ENCODE measurements at regions not wholly inside any gene's neighbourhood (a gene's known extent, or its start where the extent isn't known, plus 50 kb on each side); places are given as distances from the start of the nearest gene placed in this dataset.

GRCh38 chr20:11324990-11325389 is 592.7 kb upstream of the BTBD3 start:
- no peak overlapping the region for H3K27ac ChIP-seq (ENCODE audit: low read depth)
- H3K27me3 ChIP-seq (ENCODE audit: insufficient read depth), result no peaks in the 10 kb centered on the region
- H3K9me3 Mint-ChIP-seq, result peaks cover 13% of the 10 kb centered on the region; the same call in 2 of the 3 replicates
- no peak overlapping the region for H3K4me2 ChIP-seq
- peaks cover 4% of the 10 kb centered on the region; the same call in 1 of the 2 replicates for H3K36me3 ChIP-seq (ENCODE audit: insufficient read depth)
- no peaks in the 10 kb centered on the region for H3K27me3 Mint-ChIP-seq (ENCODE audit: insufficient read depth, low read depth, poor library complexity)
- no peak overlapping the region for H3K27ac Mint-ChIP-seq
- H3K4me1 ChIP-seq (ENCODE audit: insufficient read depth), result no peaks in the 10 kb centered on the region
- peaks cover 2% of the 10 kb centered on the region; the same call in 1 of the 3 replicates for H3K4me1 Mint-ChIP-seq
- no peak overlapping the region for H2AFZ ChIP-seq
- TF ChIP-seq EZH2 (IDR thresholded peaks at IDR 0.05; ENCODE audit: low read depth, unreplicated experiment) (no peak), CREB1 (CRISPR knock-in tag; IDR thresholded peaks at IDR 0.05; ENCODE audit: low read depth) (no peak), ZNF114 (CRISPR knock-in tag; IDR thresholded peaks at IDR 0.05) (no peak), POLR2AphosphoS5 (IDR thresholded peaks at IDR 0.05; ENCODE audit: low read depth) (no peak), ZNF462 (CRISPR knock-in tag; IDR thresholded peaks at IDR 0.05) (no peak)
- no peaks in the 10 kb centered on the region; the same call in 1 of the 2 replicates for H3K9me2 ChIP-seq (ENCODE audit: insufficient read depth)
- no peak overlapping the region for H3K4me3 Mint-ChIP-seq
- ATAC-seq, result no peak
- no peak overlapping the region for H3K4me3 ChIP-seq
- no peak for DNase-seq (ENCODE audit: low spot score)
- H3K79me2 ChIP-seq (replicated peaks; ENCODE audit: insufficient read depth), result no peaks in the 10 kb centered on the region
- no peaks in the 10 kb centered on the region for H4K20me1 ChIP-seq (replicated peaks; ENCODE audit: insufficient read depth)
- no peaks in the 10 kb centered on the region for H3F3A ChIP-seq (replicated peaks; ENCODE audit: low read depth)
- peaks cover 9% of the 10 kb centered on the region; the same call in 1 of the 3 replicates for H3K36me3 Mint-ChIP-seq (ENCODE audit: low read depth)

DNA sequence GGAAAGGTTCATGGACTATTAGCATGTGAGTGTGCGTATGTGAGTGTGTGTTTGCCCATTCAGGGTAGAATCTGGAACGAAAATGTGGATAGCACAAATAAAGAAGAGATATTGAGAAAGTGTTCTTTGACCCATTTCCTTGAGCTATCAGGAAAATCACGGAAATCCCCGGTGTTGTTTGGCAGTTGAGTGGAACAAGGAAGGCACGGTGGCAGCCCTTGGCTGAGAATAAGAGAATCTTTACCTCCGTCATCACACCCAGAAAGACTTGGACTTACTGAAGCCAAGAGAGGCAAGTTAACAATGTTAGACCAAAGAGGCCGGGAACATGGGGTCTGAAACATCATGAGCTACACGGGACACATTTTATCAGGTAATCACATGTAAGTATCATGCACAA is 588.9 kb upstream of the BTBD3 start:
- no peaks in the 10 kb centered on the region for H3K36me3 Mint-ChIP-seq (ENCODE audit: low read depth)
- Histone ChIP-seq H3K79me2 (replicated peaks; ENCODE audit: insufficient read depth) (no peaks in the 10 kb centered on the region), H3K27ac (ENCODE audit: low read depth) (no peak overlapping the region), H3K4me2 (no peak overlapping the region), H4K20me1 (replicated peaks; ENCODE audit: insufficient read depth) (no peaks in the 10 kb centered on the region), H3F3A (replicated peaks; ENCODE audit: low read depth) (no peaks in the 10 kb centered on the region), H3K27me3 (ENCODE audit: insufficient read depth) (no peaks in the 10 kb centered on the region), H3K9me2 (ENCODE audit: insufficient read depth) (no peaks in the 10 kb centered on the region), H3K4me3 (no peak overlapping the region), H3K4me1 (ENCODE audit: insufficient read depth) (no peaks in the 10 kb centered on the region), H2AFZ (no peak overlapping the region), H3K36me3 (ENCODE audit: insufficient read depth) (no peaks in the 10 kb centered on the region)
- H3K27me3 Mint-ChIP-seq (ENCODE audit: insufficient read depth, low read depth, poor library complexity), result no peaks in the 10 kb centered on the region
- peaks cover 2% of the 10 kb centered on the region; the same call in 1 of the 3 replicates for H3K4me1 Mint-ChIP-seq
- TF ChIP-seq ZNF114 (CRISPR knock-in tag; IDR thresholded peaks at IDR 0.05) (no peak), NANOG (IDR thresholded peaks at IDR 0.05; ENCODE audit: borderline replicate concordance) (no peak), STAT1 (IDR thresholded peaks at IDR 0.05; ENCODE audit: unreplicated experiment) (no peak)
- TF ChIP-seq, protein P1, sequence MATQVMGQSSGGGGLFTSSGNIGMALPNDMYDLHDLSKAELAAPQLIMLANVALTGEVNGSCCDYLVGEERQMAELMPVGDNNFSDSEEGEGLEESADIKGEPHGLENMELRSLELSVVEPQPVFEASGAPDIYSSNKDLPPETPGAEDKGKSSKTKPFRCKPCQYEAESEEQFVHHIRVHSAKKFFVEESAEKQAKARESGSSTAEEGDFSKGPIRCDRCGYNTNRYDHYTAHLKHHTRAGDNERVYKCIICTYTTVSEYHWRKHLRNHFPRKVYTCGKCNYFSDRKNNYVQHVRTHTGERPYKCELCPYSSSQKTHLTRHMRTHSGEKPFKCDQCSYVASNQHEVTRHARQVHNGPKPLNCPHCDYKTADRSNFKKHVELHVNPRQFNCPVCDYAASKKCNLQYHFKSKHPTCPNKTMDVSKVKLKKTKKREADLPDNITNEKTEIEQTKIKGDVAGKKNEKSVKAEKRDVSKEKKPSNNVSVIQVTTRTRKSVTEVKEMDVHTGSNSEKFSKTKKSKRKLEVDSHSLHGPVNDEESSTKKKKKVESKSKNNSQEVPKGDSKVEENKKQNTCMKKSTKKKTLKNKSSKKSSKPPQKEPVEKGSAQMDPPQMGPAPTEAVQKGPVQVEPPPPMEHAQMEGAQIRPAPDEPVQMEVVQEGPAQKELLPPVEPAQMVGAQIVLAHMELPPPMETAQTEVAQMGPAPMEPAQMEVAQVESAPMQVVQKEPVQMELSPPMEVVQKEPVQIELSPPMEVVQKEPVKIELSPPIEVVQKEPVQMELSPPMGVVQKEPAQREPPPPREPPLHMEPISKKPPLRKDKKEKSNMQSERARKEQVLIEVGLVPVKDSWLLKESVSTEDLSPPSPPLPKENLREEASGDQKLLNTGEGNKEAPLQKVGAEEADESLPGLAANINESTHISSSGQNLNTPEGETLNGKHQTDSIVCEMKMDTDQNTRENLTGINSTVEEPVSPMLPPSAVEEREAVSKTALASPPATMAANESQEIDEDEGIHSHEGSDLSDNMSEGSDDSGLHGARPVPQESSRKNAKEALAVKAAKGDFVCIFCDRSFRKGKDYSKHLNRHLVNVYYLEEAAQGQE (IDR thresholded peaks at IDR 0.05; ENCODE audit: unreplicated experiment), result no peak
- no peak overlapping the region for H3K4me3 Mint-ChIP-seq
- no peak overlapping the region for H3K27ac Mint-ChIP-seq
- DNase-seq (ENCODE audit: low spot score) (peak; percentile 3), ATAC-seq (no peak)
- H3K9me3 Mint-ChIP-seq, result no peaks in the 10 kb centered on the region

Measured in GM23338 (cell line).